B cell (primary cell): ENCODE measurements at regions not wholly inside any gene's neighbourhood (a gene's known extent, or its start where the extent isn't known, plus 50 kb on each side); places are given as distances from the start of the nearest gene placed in this dataset.

Experiments used
- CTCF ChIP-seq: fragments of 200-600 bp; IDR thresholded peaks from one replicate; pipeline ENCODE4 v1.8.0; 2022; ENCODE audit warnings: antibody characterized with exemption, mild to moderate bottlenecking
- EZH2 ChIP-seq: IDR thresholded peaks from 2 replicates; pipeline ENCODE4 v1.6.1; 2012; ENCODE audit warnings: borderline replicate concordance, low read depth, mild to moderate bottlenecking, moderate library complexity, low read length; ENCODE audit not compliant: insufficient read depth, poor library complexity, severe bottlenecking

GRCh38 chr5:173557123-173557903 lies 59.1 kb downstream of the BOD1 start:
- no peak for TF ChIP-seq CTCF
- TF ChIP-seq EZH2 = no peak
